Activated CD4-positive, alpha-beta memory T cell treated with anti-CD3 and anti-CD28 coated beads for 36 hours (primary cell): ENCODE measurements at regions not wholly inside any gene's neighbourhood (a gene's known extent, or its start where the extent isn't known, plus 50 kb on each side); places are given as distances from the start of the nearest gene placed in this dataset.

Experiments used
- CTCF ChIA-PET: fragments of 350-600 bp; sonication (Branson Sonifier 250); formaldehyde crosslinking; loops from one replicate; lab custom pipeline; 2021; ENCODE audit warnings: antibody characterized with exemption, inconsistent platforms; lab: Charles Lee
- POLR2A ChIA-PET: fragments of 350-600 bp; sonication (Branson Sonifier 250); formaldehyde crosslinking; loops from one replicate; lab custom pipeline; 2021; ENCODE audit warnings: antibody characterized with exemption; lab: Charles Lee
- DNase-seq: peaks from one replicate; pipeline ENCODE4 v3.0.0-alpha.2; 2020
- H3K27ac Mint-ChIP-seq: one replicate; pipeline ENCODE4 v1.8.0; 2021; ENCODE audit warnings: mixed read lengths
- H3K27me3 Mint-ChIP-seq: one replicate; pipeline ENCODE4 v1.8.0; 2021; ENCODE audit warnings: mixed read lengths
- H3K36me3 Mint-ChIP-seq: one replicate; pipeline ENCODE4 v1.8.0; 2021; ENCODE audit warnings: mixed read lengths
- H3K4me1 Mint-ChIP-seq: one replicate; pipeline ENCODE4 v1.8.0; 2021; ENCODE audit warnings: low read depth, mixed read lengths
- H3K4me3 Mint-ChIP-seq: one replicate; pipeline ENCODE4 v1.8.0; 2021; ENCODE audit warnings: mild to moderate bottlenecking, mixed read lengths
- H3K9me3 Mint-ChIP-seq: one replicate; pipeline ENCODE4 v1.8.0; 2021; ENCODE audit warnings: mixed read lengths
- intact Hi-C: fragments of 100-400 bp; cut with micrococcal nuclease; formaldehyde crosslinking; loops from one replicate; pipeline ENCODE4 v1.15.1; 2023

GRCh38 chr5:68648944-68649857 lies 433.6 kb downstream of the PIK3R1 start:
- Mint-ChIP-seq H3K9me3 (no peaks in the 10 kb centered on the region), H3K27me3 (no peaks in the 10 kb centered on the region), H3K4me3 (no peak overlapping the region), H3K36me3 (no peaks in the 10 kb centered on the region), H3K4me1 (no peaks in the 10 kb centered on the region), H3K27ac (no peak overlapping the region)
- ChIA-PET CTCF (no interaction called here), POLR2A (no interaction called here)
- intact Hi-C loops: no loop called here
- DNase-seq: no peak

DNA sequence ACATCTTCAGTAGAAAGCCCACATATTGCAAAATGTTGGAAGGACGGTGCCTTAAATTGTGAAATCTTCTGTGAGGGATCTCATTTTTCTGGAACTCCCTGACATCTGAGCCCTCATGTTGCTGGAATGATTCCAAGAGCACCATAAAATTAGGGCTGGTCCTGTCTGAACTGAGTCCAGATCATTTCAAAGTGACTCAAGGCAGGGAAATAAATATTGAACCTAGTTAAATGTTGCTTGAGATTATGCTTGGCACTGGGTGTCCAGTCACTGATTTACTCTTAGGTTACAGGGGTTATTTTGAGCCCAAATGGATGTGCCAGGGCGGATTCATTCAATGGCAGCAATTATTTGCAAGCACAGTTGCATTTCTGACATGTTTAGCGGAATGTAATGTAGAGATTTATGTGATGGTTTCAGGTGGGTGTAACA lies 437.0 kb downstream of the PIK3R1 start:
- CTCF ChIA-PET: interaction anchor here (1.1 kb wide), 1 partner anchor 16 kb away, joined by 4 read pairs; no protein-coding TSS in a partner anchor

GRCh38 chr5:68653471-68653870 lies 437.9 kb downstream of the PIK3R1 start:
- ChIA-PET CTCF (no interaction called here), POLR2A (no interaction called here)
- H3K27me3 Mint-ChIP-seq: no peaks in the 10 kb centered on the region
- no peaks in the 10 kb centered on the region for H3K36me3 Mint-ChIP-seq
- no peak for DNase-seq
- H3K4me1 Mint-ChIP-seq: no peaks in the 10 kb centered on the region
- H3K27ac Mint-ChIP-seq: no peak overlapping the region
- no peak overlapping the region for H3K4me3 Mint-ChIP-seq
- intact Hi-C loops: no loop called here
- no peaks in the 10 kb centered on the region for H3K9me3 Mint-ChIP-seq

More for the DNA sequence above, 437.0 kb downstream of the PIK3R1 start:
- POLR2A ChIA-PET: no interaction called here
- Mint-ChIP-seq H3K4me3 (no peak overlapping the region), H3K27ac (no peak overlapping the region), H3K36me3 (no peaks in the 10 kb centered on the region), H3K4me1 (no peaks in the 10 kb centered on the region), H3K9me3 (no peaks in the 10 kb centered on the region), H3K27me3 (no peaks in the 10 kb centered on the region)
- intact Hi-C loops: no loop called here
- DNase-seq: no peak

GRCh38 chr5:68657055-68657961 lies 436.5 kb upstream of the SLC30A5 start:
- CTCF ChIA-PET: interaction anchor here (1.4 kb wide), 1 partner anchor 371 kb away, joined by 3 read pairs; no protein-coding TSS in a partner anchor
- H3K27ac Mint-ChIP-seq: no peak overlapping the region

GRCh38 chr5:68658810-68659372 lies 434.9 kb upstream of the SLC30A5 start:
- H3K4me3 Mint-ChIP-seq: no peak overlapping the region
- intact Hi-C loops: no loop called here
- DNase-seq: no peak
- H3K4me1 Mint-ChIP-seq: no peaks in the 10 kb centered on the region
- ChIA-PET POLR2A (no interaction called here), CTCF (no interaction called here)
- no peaks in the 10 kb centered on the region for H3K36me3 Mint-ChIP-seq
- no peak overlapping the region for H3K27ac Mint-ChIP-seq
- no peaks in the 10 kb centered on the region for H3K27me3 Mint-ChIP-seq
- H3K9me3 Mint-ChIP-seq: no peaks in the 10 kb centered on the region

More at GRCh38 chr5:68657055-68657961, 436.5 kb upstream of the SLC30A5 start:
- H3K9me3 Mint-ChIP-seq: no peaks in the 10 kb centered on the region
- H3K4me3 Mint-ChIP-seq: no peak overlapping the region
- no peaks in the 10 kb centered on the region for H3K36me3 Mint-ChIP-seq
- no peak for DNase-seq
- intact Hi-C loops: no loop called here
- no peaks in the 10 kb centered on the region for H3K4me1 Mint-ChIP-seq
- POLR2A ChIA-PET: no interaction called here
- H3K27me3 Mint-ChIP-seq: no peaks in the 10 kb centered on the region

DNA sequence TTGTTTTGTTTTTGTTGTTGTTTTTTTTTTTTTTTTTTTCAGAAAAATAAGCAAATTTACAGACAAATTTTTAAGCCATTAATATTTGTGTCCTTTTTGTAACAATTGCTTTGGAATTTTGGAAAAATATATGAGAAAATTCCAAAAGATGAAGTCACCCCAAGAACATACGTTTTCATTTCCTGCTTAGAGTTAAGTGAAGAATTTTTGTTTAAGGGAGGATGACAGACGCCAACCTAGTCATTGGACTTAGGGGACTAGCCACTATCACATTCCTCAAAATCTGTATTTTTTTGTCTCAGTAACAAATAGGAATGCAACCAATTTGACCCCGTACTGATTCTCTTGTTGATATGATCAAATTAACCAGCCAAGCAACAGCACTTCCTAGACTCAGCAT lies 433.9 kb upstream of the SLC30A5 start:
- CTCF ChIA-PET: interaction anchor here (0.5 to 1.0 kb wide), 2 partner anchors 274 to 887 kb away, joined by 3 read pairs; no protein-coding TSS in a partner anchor
- H3K4me1 Mint-ChIP-seq: no peaks in the 10 kb centered on the region
- H3K36me3 Mint-ChIP-seq: no peaks in the 10 kb centered on the region
- H3K4me3 Mint-ChIP-seq: no peak overlapping the region
- intact Hi-C loops: loop anchor here (2.0 kb wide), 1 partner anchor 373 kb away; no protein-coding TSS in a partner anchor
- no peaks in the 10 kb centered on the region for H3K27me3 Mint-ChIP-seq
- no peaks in the 10 kb centered on the region for H3K9me3 Mint-ChIP-seq
- H3K27ac Mint-ChIP-seq: no peak overlapping the region
- POLR2A ChIA-PET: no interaction called here
- no peak for DNase-seq

DNA sequence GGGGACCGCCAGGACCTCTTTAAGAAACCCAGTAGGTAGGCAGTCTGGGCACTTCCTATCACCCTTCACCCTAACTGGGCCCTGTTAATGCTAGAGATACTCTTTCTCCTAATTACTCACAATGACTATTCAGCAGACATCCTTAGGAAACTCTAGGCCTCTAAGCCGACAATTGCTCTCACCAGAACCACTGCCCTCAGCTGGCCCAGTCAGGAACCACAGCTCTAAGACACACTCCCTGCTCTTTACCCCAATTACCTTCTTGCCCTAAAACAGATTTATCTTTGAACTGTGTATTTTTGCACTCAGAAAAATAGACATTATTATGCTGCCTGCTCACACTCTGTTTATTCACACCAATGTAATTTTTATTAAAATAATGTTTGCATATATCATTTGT lies 432.6 kb upstream of the SLC30A5 start:
- intact Hi-C loops: loop anchor here (2.0 kb wide), 1 partner anchor 374 kb away; no protein-coding TSS in a partner anchor
- H3K9me3 Mint-ChIP-seq: no peaks in the 10 kb centered on the region
- ChIA-PET POLR2A (no interaction called here), CTCF (interaction anchor here (0.9 to 1.0 kb wide), 2 partner anchors 15 to 375 kb away, joined by 3 to 5 read pairs; no protein-coding TSS in a partner anchor)
- peak; percentile 35 for DNase-seq
- no peak overlapping the region for H3K4me3 Mint-ChIP-seq
- H3K36me3 Mint-ChIP-seq: no peaks in the 10 kb centered on the region
- no peaks in the 10 kb centered on the region for H3K27me3 Mint-ChIP-seq
- no peaks in the 10 kb centered on the region for H3K4me1 Mint-ChIP-seq
- no peak overlapping the region for H3K27ac Mint-ChIP-seq

DNA sequence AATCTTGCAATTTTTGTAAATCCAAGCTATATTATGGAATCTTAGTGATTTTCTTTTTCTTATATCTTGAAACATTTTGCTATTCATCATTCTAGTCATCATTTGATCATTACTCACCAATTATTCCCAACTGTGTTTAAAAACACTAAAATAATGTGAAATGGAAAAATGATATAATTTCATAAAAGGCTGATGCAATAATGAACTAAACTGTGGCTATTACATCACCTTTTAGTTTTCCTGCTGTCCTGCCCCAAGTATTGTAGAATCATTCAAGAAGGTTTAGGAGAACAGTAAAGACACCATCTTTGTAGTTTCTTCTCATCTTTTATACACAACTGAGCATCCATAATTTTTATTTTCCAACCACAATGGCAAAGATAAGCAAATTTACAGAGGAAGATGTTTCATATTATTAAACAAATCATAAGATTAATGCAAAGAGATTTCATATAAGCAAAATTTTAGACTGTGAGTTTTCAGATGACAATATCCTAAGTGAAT lies 431.0 kb upstream of the SLC30A5 start:
- Mint-ChIP-seq H3K27me3 (no peaks in the 10 kb centered on the region), H3K27ac (no peak overlapping the region), H3K9me3 (no peaks in the 10 kb centered on the region), H3K4me1 (no peaks in the 10 kb centered on the region), H3K36me3 (no peaks in the 10 kb centered on the region), H3K4me3 (no peak overlapping the region)
- ChIA-PET CTCF (no interaction called here), POLR2A (no interaction called here)
- no peak for DNase-seq
- intact Hi-C loops: no loop called here

- Mint-ChIP-seq H3K36me3 (no peaks in the 10 kb centered on the region), H3K4me3 (no peak overlapping the region), H3K9me3 (no peaks in the 10 kb centered on the region), H3K27ac (no peak overlapping the region), H3K4me1 (peaks cover 2% of the 10 kb centered on the region), H3K27me3 (no peaks in the 10 kb centered on the region)
- no peak for DNase-seq
- CTCF ChIA-PET: no interaction called here
- POLR2A ChIA-PET: no interaction called here
- intact Hi-C loops: no loop called here
Measured at GRCh38 chr5:68669864-68670575, 423.8 kb upstream of the SLC30A5 start.

GRCh38 chr5:68673106-68673822 lies 420.6 kb upstream of the SLC30A5 start:
- intact Hi-C loops: no loop called here
- no peaks in the 10 kb centered on the region for H3K36me3 Mint-ChIP-seq
- H3K9me3 Mint-ChIP-seq: no peaks in the 10 kb centered on the region
- no peaks in the 10 kb centered on the region for H3K27me3 Mint-ChIP-seq
- CTCF ChIA-PET: no interaction called here
- H3K27ac Mint-ChIP-seq: no peak overlapping the region
- peaks cover 2% of the 10 kb centered on the region for H3K4me1 Mint-ChIP-seq
- POLR2A ChIA-PET: no interaction called here
- DNase-seq: no peak
- no peak overlapping the region for H3K4me3 Mint-ChIP-seq

GRCh38 chr5:68673823-68674180 lies 420.0 kb upstream of the SLC30A5 start:
- Mint-ChIP-seq H3K4me1 (peaks cover 2% of the 10 kb centered on the region), H3K9me3 (no peaks in the 10 kb centered on the region), H3K27me3 (no peaks in the 10 kb centered on the region), H3K27ac (no peak overlapping the region), H3K4me3 (no peak overlapping the region), H3K36me3 (no peaks in the 10 kb centered on the region)
- intact Hi-C loops: no loop called here
- ChIA-PET CTCF (interaction anchor here (1.4 kb wide), 1 partner anchor 9 kb away, joined by 3 read pairs; no protein-coding TSS in a partner anchor), POLR2A (no interaction called here)
- DNase-seq: no peak
